Endothelial cell of umbilical vein (primary cell): ENCODE measurements at regions not wholly inside any gene's neighbourhood (a gene's known extent, or its start where the extent isn't known, plus 50 kb on each side); places are given as distances from the start of the nearest gene placed in this dataset.

Source experiments
- BruUV-seq: library from RNA; stranded (reverse); fragments of 400-500 nt; replicated peaks from 2 replicates; lab custom pipeline; 2021; lab: Mats Ljungman, UMichigan
- CTCF ChIA-PET: fragments of 300-600, 350-600 bp; sonication (Branson Sonifier 250); formaldehyde crosslinking; loops from one replicate; lab custom pipeline; 2021; ENCODE audit warnings: antibody characterized with exemption, inconsistent platforms; lab: Charles Lee
- POLR2A ChIA-PET: fragments of 300-600, 350-600 bp; sonication (Branson Sonifier 250); formaldehyde crosslinking; loops from one replicate; lab custom pipeline; 2021; ENCODE audit warnings: antibody characterized with exemption, inconsistent platforms; lab: Charles Lee
- DNase-seq: peaks from one replicate; pipeline ENCODE4 v3.0.0-alpha.2; 2011; ENCODE audit warnings: low read depth, low spot score
- FAIRE-seq: peaks from 2 replicates; lab custom pipeline; 2011; peaks lifted over from hg19 to GRCh38; lab: Jason Lieb, UNC
- H2AFZ ChIP-seq: 2 replicates; pipeline ENCODE4 v1.6.0; 2012; ENCODE audit warnings: low read depth, low read length, control low read depth, inconsistent platforms
- H3K27ac ChIP-seq: 2 replicates; pipeline ENCODE4 v1.5.1; 2011; ENCODE audit warnings: low read depth, mild to moderate bottlenecking, control low read depth, low read length, moderate library complexity; ENCODE audit not compliant: insufficient read depth
- H3K27me3 ChIP-seq, 2 experiments: 2 replicates each; pipeline versions ENCODE4 v1.6.0 to v1.6.1; 2011; ENCODE audit warnings: low read length in 2 of 2, mixed read lengths in 1 of 2; ENCODE audit not compliant: control insufficient read depth in 2 of 2, insufficient read depth in 2 of 2
- H3K36me3 ChIP-seq, 2 experiments: 2 replicates in 1 of 2; 3 replicates in 1 of 2; pipeline ENCODE4 v1.5.1; 2011; ENCODE audit warnings: low read length in 2 of 2, mild to moderate bottlenecking in 1 of 2, moderate library complexity in 1 of 2; ENCODE audit not compliant: control insufficient read depth in 2 of 2, insufficient read depth in 2 of 2; ENCODE audit errors: extremely low read depth in 1 of 2
- H3K4me1 ChIP-seq: 3 replicates; pipeline ENCODE4 v1.5.1; 2011; ENCODE audit warnings: mild to moderate bottlenecking, low read length; ENCODE audit not compliant: control insufficient read depth, insufficient read depth; ENCODE audit errors: extremely low read depth
- H3K4me2 ChIP-seq: 2 replicates; pipeline ENCODE4 v1.6.1; 2011; ENCODE audit warnings: low read length, control low read depth, mixed read lengths; ENCODE audit not compliant: insufficient read depth
- H3K4me3 ChIP-seq, 3 experiments: fragments of 200-600 bp in 1 of 3; sonication (generic), shearing (Covaris generic) in 1 of 3; replicated peaks in 1 of 3; 2 replicates each; pipeline ENCODE4 v1.5.1; 2011 to 2016; ENCODE audit warnings: control low read depth in 3 of 3, low read length in 3 of 3, mild to moderate bottlenecking in 2 of 3, inconsistent platforms in 1 of 3, low read depth in 1 of 3, moderate library complexity in 1 of 3; ENCODE audit not compliant: insufficient read depth in 1 of 3
- H3K79me2 ChIP-seq: 2 replicates; pipeline ENCODE4 v1.6.0; 2012; ENCODE audit warnings: low read length, inconsistent platforms; ENCODE audit not compliant: control insufficient read depth, insufficient read depth
- H3K9ac ChIP-seq: replicated peaks from 2 replicates; pipeline ENCODE3; 2011; ENCODE audit warnings: low read length, control low read depth; ENCODE audit not compliant: insufficient read depth; ENCODE audit errors: extremely low read depth
- H3K9me1 ChIP-seq: replicated peaks from 3 replicates; pipeline ENCODE4 v1.6.0; 2011; ENCODE audit warnings: mild to moderate bottlenecking, low read length; ENCODE audit not compliant: control insufficient read depth, insufficient read depth; ENCODE audit errors: extremely low read depth
- H3K9me3 ChIP-seq: replicated peaks from 2 replicates; pipeline ENCODE4 v1.5.1; 2012; ENCODE audit warnings: low read length, inconsistent platforms; ENCODE audit not compliant: control insufficient read depth, insufficient read depth
- H4K20me1 ChIP-seq: replicated peaks from 2 replicates; pipeline ENCODE3; 2011; ENCODE audit warnings: mild to moderate bottlenecking, low read length; ENCODE audit not compliant: control insufficient read depth, insufficient read depth; ENCODE audit errors: extremely low read depth
- EZH2 ChIP-seq: IDR thresholded peaks from 2 replicates; pipeline ENCODE4 v1.6.1; 2012; ENCODE audit warnings: borderline replicate concordance, low read depth, mild to moderate bottlenecking, moderate library complexity, low read length, inconsistent platforms; ENCODE audit not compliant: severe bottlenecking
- FOS ChIP-seq: IDR thresholded peaks from 2 replicates; pipeline ENCODE4 v1.6.1; 2011; ENCODE audit warnings: mild to moderate bottlenecking, low read length, moderate library complexity, borderline replicate concordance; ENCODE audit not compliant: insufficient read depth
- GATA2 ChIP-seq: IDR thresholded peaks from 2 replicates; pipeline ENCODE4 v1.7.0; 2011; ENCODE audit warnings: low read depth, mild to moderate bottlenecking, moderate library complexity, mixed read lengths, low read length; ENCODE audit not compliant: insufficient read length, insufficient read depth
- JUN ChIP-seq: IDR thresholded peaks from 2 replicates; pipeline ENCODE4 v1.6.1; 2011; ENCODE audit warnings: borderline replicate concordance, low read depth; ENCODE audit not compliant: insufficient read length, insufficient read depth
- MYC ChIP-seq: IDR thresholded peaks from one replicate; pipeline ENCODE4 v1.6.1; 2011; ENCODE audit warnings: mild to moderate bottlenecking, low read depth, low read length
- POLR2A ChIP-seq: IDR thresholded peaks from 2 replicates; pipeline ENCODE4 v1.6.1; 2012; ENCODE audit warnings: low read depth, mild to moderate bottlenecking, control low read depth, low read length
- POLR2AphosphoS5 ChIP-seq: IDR thresholded peaks from 2 replicates; pipeline ENCODE4 v1.6.1; 2012; ENCODE audit warnings: low read depth, mild to moderate bottlenecking, control low read depth, low read length, moderate library complexity; ENCODE audit not compliant: insufficient read depth
- dilution Hi-C: fragments of 300-500 bp; cut with MboI; formaldehyde crosslinking; loops from one replicate; pipeline ENCODE4 v1.15.0; 2019; ENCODE audit warnings: low sequenced_read_pairs; ENCODE audit not compliant: extremely low pct_ligation_motif_present
- intact Hi-C: fragments of 100-400 bp; cut with micrococcal nuclease; formaldehyde crosslinking; loops from one replicate; pipeline ENCODE4 v1.10.0; 2022
- TF ChIP-seq, protein P1 (sequence below), 2 donors: IDR thresholded peaks; 1 replicate in 1 of 2; 2 replicates in 1 of 2; pipeline ENCODE4 v1.5.1; 2011; ENCODE audit warnings: low read length in 2 of 2, mild to moderate bottlenecking in 2 of 2, moderate library complexity in 2 of 2, control low read depth in 1 of 2, inconsistent platforms in 1 of 2, low read depth in 1 of 2; ENCODE audit not compliant: insufficient read depth in 1 of 2; ENCODE audit errors: extremely low read depth in 1 of 2
- TF ChIP-seq, protein P2 (sequence below): IDR thresholded peaks from 2 replicates; pipeline ENCODE4 v1.6.1; 2011; ENCODE audit not compliant: insufficient read depth, insufficient read length

DNA sequence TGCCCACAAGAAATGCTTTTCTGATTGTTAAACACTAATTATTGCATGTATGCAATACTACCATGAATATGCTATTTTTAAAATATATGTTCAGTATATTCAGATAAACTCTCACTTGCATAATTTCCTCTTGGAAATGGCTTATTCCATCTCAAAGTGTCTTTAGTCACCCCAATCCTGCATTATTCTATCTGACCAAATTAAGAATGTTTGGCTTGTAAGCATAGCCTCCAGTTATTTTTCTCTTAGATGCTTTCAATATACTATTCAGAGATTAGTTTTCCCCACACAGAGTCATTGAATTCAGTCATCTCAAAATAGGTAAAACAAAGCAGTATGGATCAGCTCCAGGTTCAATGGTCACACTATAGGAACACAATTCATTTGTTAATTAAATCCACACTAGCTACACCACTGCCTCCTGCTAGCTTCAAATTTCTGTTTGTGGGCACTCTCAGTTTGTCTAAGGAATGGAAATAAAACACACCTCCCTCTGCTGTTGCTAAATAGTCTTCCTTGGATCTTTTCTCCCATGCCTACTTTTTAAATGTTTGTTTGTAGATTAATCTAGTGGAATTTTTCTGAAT, 134.6 kb upstream of the TBCA start:
- Histone ChIP-seq H3K4me2 (no peak overlapping the region), H3K4me1 (no peaks in the 10 kb centered on the region), H3K27me3 (peaks cover 14 to 32% of the 10 kb centered on the region in 2 experiments), H3K27ac (no peak overlapping the region), H3K36me3 (no peaks in the 10 kb centered on the region), H4K20me1 (no peaks in the 10 kb centered on the region), H2AFZ (no peak overlapping the region), H3K79me2 (no peaks in the 10 kb centered on the region), H3K4me3 (no peak overlapping the region), H3K9me3 (no peaks in the 10 kb centered on the region), H3K9ac (no peak overlapping the region), H3K9me1 (no peaks in the 10 kb centered on the region)
- CTCF ChIA-PET = no interaction called here
- intact Hi-C loops (no loop called here), dilution Hi-C loops (no loop called here)
- POLR2A ChIA-PET = no interaction called here
- DNase-seq (no peak), FAIRE-seq (no peak)
- BruUV-seq = no TSS peak
- TF ChIP-seq, protein P1, sequence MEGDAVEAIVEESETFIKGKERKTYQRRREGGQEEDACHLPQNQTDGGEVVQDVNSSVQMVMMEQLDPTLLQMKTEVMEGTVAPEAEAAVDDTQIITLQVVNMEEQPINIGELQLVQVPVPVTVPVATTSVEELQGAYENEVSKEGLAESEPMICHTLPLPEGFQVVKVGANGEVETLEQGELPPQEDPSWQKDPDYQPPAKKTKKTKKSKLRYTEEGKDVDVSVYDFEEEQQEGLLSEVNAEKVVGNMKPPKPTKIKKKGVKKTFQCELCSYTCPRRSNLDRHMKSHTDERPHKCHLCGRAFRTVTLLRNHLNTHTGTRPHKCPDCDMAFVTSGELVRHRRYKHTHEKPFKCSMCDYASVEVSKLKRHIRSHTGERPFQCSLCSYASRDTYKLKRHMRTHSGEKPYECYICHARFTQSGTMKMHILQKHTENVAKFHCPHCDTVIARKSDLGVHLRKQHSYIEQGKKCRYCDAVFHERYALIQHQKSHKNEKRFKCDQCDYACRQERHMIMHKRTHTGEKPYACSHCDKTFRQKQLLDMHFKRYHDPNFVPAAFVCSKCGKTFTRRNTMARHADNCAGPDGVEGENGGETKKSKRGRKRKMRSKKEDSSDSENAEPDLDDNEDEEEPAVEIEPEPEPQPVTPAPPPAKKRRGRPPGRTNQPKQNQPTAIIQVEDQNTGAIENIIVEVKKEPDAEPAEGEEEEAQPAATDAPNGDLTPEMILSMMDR (IDR thresholded peaks at IDR 0.05; ENCODE audit: extremely low read depth in 1 of 2, insufficient read depth in 1 of 2, low read depth in 1 of 2, low read length in 2 of 2) = no peak
- no peak for TF ChIP-seq MYC
- no peak for TF ChIP-seq JUN
- TF ChIP-seq GATA2 = no peak
- no peak for TF ChIP-seq POLR2A
- TF ChIP-seq, protein P2, sequence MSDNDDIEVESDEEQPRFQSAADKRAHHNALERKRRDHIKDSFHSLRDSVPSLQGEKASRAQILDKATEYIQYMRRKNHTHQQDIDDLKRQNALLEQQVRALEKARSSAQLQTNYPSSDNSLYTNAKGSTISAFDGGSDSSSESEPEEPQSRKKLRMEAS = no peak
- TF ChIP-seq EZH2 = no peak
- no peak for TF ChIP-seq FOS
- TF ChIP-seq POLR2AphosphoS5 = no peak
